BLaER1 treated with 17β-estradiol and CSF1 and Interleukin-3, amounts not matched to agents 10 nM and 100 nM (cell line): ENCODE measurements at regions not wholly inside any gene's neighbourhood (a gene's known extent, or its start where the extent isn't known, plus 50 kb on each side); places are given as distances from the start of the nearest gene placed in this dataset.

Experiments used
- H3K27ac ChIP-seq, 11 experiments: shearing (Covaris generic); formaldehyde crosslinking; 2 replicates each; pipeline ENCODE4 v1.8.1; 2022
- H3K27me3 ChIP-seq, 11 experiments: shearing (Covaris generic); formaldehyde crosslinking; 2 replicates each; pipeline ENCODE4 v1.8.1; 2022
- H3K36me3 ChIP-seq, 11 experiments: shearing (Covaris generic); formaldehyde crosslinking; 2 replicates each; pipeline ENCODE4 v1.8.1; 2022
- H3K4me1 ChIP-seq, 10 experiments: shearing (Covaris generic); formaldehyde crosslinking; 2 replicates each; pipeline ENCODE4 v1.8.1; 2022
- H3K4me2 ChIP-seq, 11 experiments: shearing (Covaris generic); formaldehyde crosslinking; 2 replicates each; pipeline ENCODE4 v1.8.1; 2022
- H3K4me3 ChIP-seq, 10 experiments: shearing (Covaris generic); formaldehyde crosslinking; 2 replicates each; pipeline ENCODE4 v1.8.1; 2022
- H3K9ac ChIP-seq, 11 experiments: shearing (Covaris generic); formaldehyde crosslinking; 2 replicates each; pipeline ENCODE4 v1.8.1; 2022
- H3K9me3 ChIP-seq, 11 experiments: shearing (Covaris generic); formaldehyde crosslinking; replicated peaks in 1 of 11; 2 replicates each; pipeline ENCODE4 v1.8.1; 2022
- H4K20me1 ChIP-seq, 11 experiments: shearing (Covaris generic); formaldehyde crosslinking; 2 replicates each; pipeline ENCODE4 v1.8.1; 2022
- Cebpa-rat ChIP-seq, 11 experiments: shearing (Covaris generic); IDR thresholded peaks; 2 replicates each; pipeline ENCODE4 v1.8.1; 2022

DNA sequence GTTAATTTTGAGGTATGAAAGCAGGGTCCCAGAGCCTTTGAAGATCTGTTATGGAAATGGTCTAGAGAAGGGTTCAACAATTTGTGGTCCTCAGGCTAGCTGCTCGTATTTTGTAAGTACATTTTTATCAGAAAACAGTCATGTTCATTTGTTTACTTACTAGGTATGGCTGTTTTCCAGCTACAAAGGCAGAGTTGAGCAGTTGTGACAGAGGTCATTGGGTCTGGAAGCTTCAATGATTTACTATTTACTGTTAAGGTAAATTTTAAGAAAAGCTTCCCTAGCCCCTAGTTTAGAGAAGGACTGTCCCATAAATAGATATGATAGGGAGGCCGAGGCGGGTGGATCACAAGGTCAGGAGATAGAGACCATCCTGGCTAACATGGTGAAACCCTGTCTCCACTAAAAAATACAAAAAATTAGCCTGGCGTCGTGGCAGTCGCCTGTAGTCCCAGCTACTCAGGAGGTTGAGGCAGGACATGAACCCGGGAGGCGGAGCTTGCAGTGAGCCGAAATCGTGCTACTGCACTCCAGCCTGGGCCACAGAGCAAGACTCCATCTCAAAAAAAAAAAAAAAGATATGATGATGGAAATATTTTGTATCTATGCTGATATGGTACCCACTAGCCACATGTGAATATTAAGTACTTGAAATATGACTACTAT is 538.4 kb upstream of the CITED2 start:
- H3K9me3 ChIP-seq = 0 out of 22 replicates have a peak, but pooled peaks cover 0 to 5% (median 0%) of the 10 kb centered on the region in 11 experiments
- no peaks in the 10 kb centered on the region for H3K27me3 ChIP-seq
- H4K20me1 ChIP-seq = no peaks in the 10 kb centered on the region
- no peak overlapping the region for H3K4me3 ChIP-seq
- H3K27ac ChIP-seq = no peak overlapping the region
- no peak overlapping the region for H3K4me2 ChIP-seq
- H3K36me3 ChIP-seq = no peaks in the 10 kb centered on the region
- TF ChIP-seq Cebpa-rat (IDR thresholded peaks at IDR 0.05) = no peak
- H3K4me1 ChIP-seq = no peaks in the 10 kb centered on the region
- no peak overlapping the region for H3K9ac ChIP-seq

DNA sequence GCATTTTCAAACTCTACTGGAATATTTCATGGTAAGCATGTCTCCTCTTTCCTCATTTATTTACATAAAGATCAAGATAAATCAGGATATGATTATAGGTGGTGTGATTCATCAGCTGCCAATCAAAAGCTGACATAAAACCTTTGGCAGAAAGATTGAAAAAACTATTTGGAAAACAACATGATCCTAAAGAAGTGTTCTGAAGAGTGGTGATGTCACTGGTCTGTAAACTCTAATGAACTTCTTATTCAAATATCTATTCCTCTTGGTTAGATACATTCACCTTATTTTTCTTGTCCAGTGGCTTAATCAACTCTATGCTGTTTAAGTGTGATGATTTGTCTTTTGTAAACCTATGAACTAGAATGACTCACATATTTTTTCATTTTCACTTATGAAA is 535.5 kb upstream of the CITED2 start:
- Histone ChIP-seq H3K27ac (no peak overlapping the region), H3K9ac (no peak overlapping the region), H3K36me3 (no peaks in the 10 kb centered on the region), H3K4me2 (no peak overlapping the region), H3K4me1 (0 out of 20 replicates have a peak, but pooled peaks cover 0 to 3% (median 0%) of the 10 kb centered on the region in 10 experiments), H4K20me1 (no peaks in the 10 kb centered on the region), H3K9me3 (0 out of 22 replicates have a peak, but pooled peaks cover 0 to 5% (median 0%) of the 10 kb centered on the region in 11 experiments), H3K4me3 (no peak overlapping the region), H3K27me3 (no peaks in the 10 kb centered on the region)
- TF ChIP-seq Cebpa-rat (IDR thresholded peaks at IDR 0.05) = no peak

DNA sequence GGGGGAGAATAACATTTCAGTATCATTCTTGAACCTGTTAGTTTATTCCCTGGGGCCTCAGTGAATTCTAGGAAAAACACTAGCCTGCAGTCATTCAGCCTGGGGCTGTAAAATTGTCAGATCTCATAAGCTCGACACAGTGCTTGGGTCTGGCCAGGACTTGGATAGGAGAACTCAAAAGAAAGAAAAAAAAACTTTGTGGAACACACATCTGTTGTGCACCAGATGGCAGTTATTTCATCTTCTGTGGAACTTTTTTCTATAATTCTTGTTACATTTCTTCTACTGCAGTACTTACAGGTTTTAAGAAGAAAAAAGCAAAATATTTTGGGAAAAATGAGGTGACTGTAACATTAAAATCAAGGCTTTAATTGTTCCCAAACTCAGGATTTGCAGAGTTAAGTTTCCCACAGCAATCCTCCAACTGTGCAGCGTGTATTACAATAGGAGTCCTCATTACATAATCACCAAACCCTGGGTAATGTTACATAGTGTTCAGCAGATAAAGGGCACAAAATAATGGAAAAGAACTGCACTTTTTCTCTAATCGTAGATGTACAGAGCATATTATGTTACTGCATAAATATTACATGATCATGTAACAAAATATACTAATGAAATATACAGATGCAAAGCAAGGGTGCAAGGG is 531.1 kb upstream of the CITED2 start:
- Histone ChIP-seq H3K9ac (no peak overlapping the region), H3K4me1 (0 out of 20 replicates have a peak, but pooled peaks cover 0 to 3% (median 0%) of the 10 kb centered on the region in 10 experiments), H3K4me3 (no peak overlapping the region), H3K36me3 (no peaks in the 10 kb centered on the region), H4K20me1 (no peaks in the 10 kb centered on the region), H3K27ac (no peak overlapping the region), H3K9me3 (0 out of 22 replicates have a peak, but pooled peaks cover 0 to 4% (median 0%) of the 10 kb centered on the region in 11 experiments), H3K27me3 (no peaks in the 10 kb centered on the region), H3K4me2 (no peak overlapping the region)
- no peak for TF ChIP-seq Cebpa-rat (IDR thresholded peaks at IDR 0.05)

DNA sequence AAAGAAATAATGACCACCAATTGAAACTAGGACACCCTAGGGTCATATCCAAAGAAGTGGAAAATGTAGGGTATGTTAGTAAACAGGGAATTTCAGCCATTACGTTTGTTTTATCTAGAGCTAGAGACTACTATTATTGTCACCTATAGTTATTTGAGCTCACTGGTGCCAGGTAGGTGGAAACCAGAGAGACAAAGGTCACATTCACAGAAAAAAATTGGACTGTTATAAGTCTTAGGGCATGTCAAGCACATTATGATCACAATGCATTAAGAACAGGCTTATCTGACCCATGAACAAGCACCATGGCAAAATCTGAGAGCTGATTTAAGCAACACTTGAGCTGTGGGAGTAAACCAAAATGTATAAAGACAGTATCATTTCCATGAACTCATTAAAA is 530.1 kb upstream of the CITED2 start:
- no peak for TF ChIP-seq Cebpa-rat (IDR thresholded peaks at IDR 0.05)
- 0 out of 20 replicates have a peak, but pooled peaks cover 0 to 3% (median 0%) of the 10 kb centered on the region in 10 experiments for H3K4me1 ChIP-seq
- no peak overlapping the region for H3K4me2 ChIP-seq
- no peak overlapping the region for H3K27ac ChIP-seq
- H3K9me3 ChIP-seq = 0 out of 22 replicates have a peak, but pooled peaks cover 0 to 4% (median 0%) of the 10 kb centered on the region in 11 experiments
- no peaks in the 10 kb centered on the region for H3K36me3 ChIP-seq
- H3K27me3 ChIP-seq = no peaks in the 10 kb centered on the region
- no peaks in the 10 kb centered on the region for H4K20me1 ChIP-seq
- no peak overlapping the region for H3K9ac ChIP-seq
- H3K4me3 ChIP-seq = no peak overlapping the region

DNA sequence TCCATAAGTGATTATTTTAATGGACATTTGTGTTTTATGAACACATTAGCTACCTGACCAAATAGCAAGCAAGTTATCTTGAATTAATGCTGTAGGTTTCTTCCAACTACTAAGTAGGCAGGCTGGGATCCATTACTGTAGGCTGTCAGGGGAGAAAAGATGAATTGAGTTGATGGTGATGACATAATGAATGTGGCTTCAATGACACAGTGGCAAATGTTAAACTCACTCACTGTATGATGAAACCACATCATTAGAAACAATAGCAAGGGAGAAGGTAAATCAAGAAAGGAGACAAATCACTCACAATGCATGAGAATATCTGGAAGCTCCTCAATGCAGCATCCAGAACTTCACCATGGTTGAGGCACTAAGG is 529.7 kb upstream of the CITED2 start:
- H3K9me3 ChIP-seq = 0 out of 22 replicates have a peak, but pooled peaks cover 0 to 4% (median 0%) of the 10 kb centered on the region in 11 experiments
- no peak overlapping the region for H3K4me2 ChIP-seq
- H3K4me1 ChIP-seq = 0 out of 20 replicates have a peak, but pooled peaks cover 0 to 3% (median 0%) of the 10 kb centered on the region in 10 experiments
- no peaks in the 10 kb centered on the region for H4K20me1 ChIP-seq
- TF ChIP-seq Cebpa-rat (IDR thresholded peaks at IDR 0.05) = no peak
- H3K9ac ChIP-seq = no peak overlapping the region
- H3K27ac ChIP-seq = no peak overlapping the region
- H3K27me3 ChIP-seq = no peaks in the 10 kb centered on the region
- H3K4me3 ChIP-seq = no peak overlapping the region
- no peaks in the 10 kb centered on the region for H3K36me3 ChIP-seq

DNA sequence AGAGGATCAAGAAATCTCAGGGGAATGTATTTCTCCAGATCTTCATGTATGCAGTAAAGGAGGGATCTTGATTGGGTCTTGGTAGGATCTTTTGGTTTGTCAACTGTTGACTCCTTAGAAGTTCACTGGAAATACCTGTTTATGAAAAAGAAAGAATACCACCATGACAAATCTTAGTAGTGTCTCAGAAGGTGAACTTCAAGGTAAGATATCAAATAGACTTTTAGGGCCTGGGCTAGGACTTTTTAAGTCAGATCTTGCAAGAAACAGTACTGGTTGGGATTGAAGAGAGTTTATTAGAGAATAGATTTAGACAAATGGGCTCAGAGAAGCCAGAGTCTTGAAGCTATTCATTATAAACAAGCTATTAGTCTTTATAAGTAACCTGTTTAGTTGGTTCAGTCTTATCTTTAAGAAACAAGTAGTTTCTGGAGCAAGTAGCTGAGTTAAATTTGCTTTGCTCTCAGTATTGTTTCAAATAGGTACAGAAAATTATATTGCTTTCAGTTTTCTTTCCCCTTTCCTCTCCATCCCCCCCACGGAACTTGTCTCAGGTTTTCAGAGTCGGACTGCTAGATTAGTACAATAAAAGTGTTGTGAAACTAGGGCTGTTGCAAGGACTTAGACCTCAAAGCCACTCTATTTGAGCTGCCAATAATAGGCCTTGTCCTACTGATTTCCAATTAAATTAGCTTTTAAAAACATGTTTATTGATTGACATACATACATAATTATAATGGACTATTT is 529.1 kb upstream of the CITED2 start:
- Histone ChIP-seq H3K4me2 (no peak overlapping the region), H3K4me3 (no peak overlapping the region), H4K20me1 (no peaks in the 10 kb centered on the region), H3K27ac (no peak overlapping the region), H3K9ac (no peak overlapping the region), H3K4me1 (0 out of 20 replicates have a peak, but pooled peaks cover 0 to 3% (median 0%) of the 10 kb centered on the region in 10 experiments), H3K27me3 (no peaks in the 10 kb centered on the region), H3K36me3 (no peaks in the 10 kb centered on the region), H3K9me3 (0 out of 22 replicates have a peak, but pooled peaks cover 0 to 4% (median 0%) of the 10 kb centered on the region in 11 experiments)
- TF ChIP-seq Cebpa-rat (IDR thresholded peaks at IDR 0.05) = no peak

DNA sequence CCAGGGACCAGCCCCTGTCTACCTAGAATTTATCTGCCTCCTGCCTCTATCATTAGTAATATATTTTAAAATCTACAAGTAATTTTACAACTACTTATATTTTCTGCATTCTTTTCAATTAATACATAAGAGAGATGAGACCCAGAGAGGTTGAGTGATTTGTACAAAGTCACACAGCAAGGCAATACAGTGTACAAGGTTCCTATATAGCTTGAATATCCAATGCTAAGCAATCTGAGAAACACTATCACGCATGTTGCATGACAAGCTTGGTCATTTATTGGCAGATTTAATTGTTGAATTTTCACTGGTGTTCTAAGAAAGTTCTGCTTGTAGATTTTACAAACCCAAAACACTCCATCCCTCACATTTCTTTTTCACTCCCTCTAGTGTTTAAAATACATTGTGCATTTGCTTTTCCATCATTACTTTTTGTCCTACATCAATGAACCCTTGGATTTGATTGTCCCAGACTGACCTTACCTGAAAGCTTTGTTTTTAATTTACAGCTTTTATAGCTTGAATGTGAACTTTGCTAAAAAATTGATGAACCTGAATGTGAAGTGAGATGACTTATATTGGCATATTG is 520.9 kb upstream of the CITED2 start:
- H3K27me3 ChIP-seq = no peaks in the 10 kb centered on the region
- no peak overlapping the region for H3K4me3 ChIP-seq
- H3K27ac ChIP-seq = no peak overlapping the region
- H4K20me1 ChIP-seq = no peaks in the 10 kb centered on the region
- H3K4me1 ChIP-seq = no peaks in the 10 kb centered on the region
- peaks cover 0 to 4% (median 0%) of the 10 kb centered on the region in 11 experiments; a peak in 1 of 22 replicates for H3K9me3 ChIP-seq
- H3K36me3 ChIP-seq = no peaks in the 10 kb centered on the region
- no peak for TF ChIP-seq Cebpa-rat (IDR thresholded peaks at IDR 0.05)
- no peak overlapping the region for H3K9ac ChIP-seq
- H3K4me2 ChIP-seq = no peak overlapping the region

DNA sequence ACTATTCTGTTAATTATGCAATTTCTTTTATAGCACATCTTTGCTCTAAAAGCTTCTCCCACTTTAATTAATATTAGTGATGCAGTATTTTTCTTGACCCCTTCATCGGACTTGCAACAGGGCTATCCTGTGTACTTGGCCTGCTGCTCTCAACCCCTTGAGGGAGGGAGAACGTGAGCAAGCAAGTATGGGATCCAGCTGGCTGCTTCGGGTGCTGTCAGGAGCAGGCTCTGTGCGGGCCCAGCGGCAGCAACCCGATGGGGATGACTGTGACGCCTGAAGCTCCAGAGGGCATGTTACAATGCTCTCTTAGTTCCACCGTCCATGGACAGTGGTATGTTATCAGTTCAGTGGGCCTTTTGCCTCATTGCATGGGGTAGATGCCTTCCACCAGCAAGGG is 519.8 kb upstream of the CITED2 start:
- TF ChIP-seq Cebpa-rat (IDR thresholded peaks at IDR 0.05) = no peak
- no peaks in the 10 kb centered on the region for H3K4me1 ChIP-seq
- H3K9me3 ChIP-seq = peaks cover 0 to 4% (median 0%) of the 10 kb centered on the region in 11 experiments; a peak in 1 of 22 replicates
- no peak overlapping the region for H3K4me2 ChIP-seq
- H3K9ac ChIP-seq = no peak overlapping the region
- no peak overlapping the region for H3K4me3 ChIP-seq
- H3K27ac ChIP-seq = no peak overlapping the region
- H4K20me1 ChIP-seq = no peaks in the 10 kb centered on the region
- no peaks in the 10 kb centered on the region for H3K27me3 ChIP-seq
- H3K36me3 ChIP-seq = no peaks in the 10 kb centered on the region

DNA sequence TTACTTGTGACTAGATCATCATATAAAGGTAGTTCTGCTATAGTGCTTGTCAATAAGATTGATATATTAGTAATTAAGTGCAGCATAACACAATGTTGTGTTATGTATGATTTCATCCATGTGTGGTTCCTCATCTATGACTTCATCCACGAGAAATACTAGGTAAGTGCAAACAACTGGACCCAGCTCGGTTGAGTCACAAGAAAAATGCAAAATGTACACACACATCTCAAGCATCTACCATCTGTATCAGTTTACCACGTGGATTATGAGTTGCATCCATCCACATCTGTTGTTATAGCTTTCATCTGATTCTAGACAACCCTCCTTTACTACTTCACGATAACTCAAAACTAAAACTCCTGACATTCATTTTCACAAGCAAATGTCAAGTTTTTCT is 517.0 kb upstream of the CITED2 start:
- Histone ChIP-seq H3K27me3 (no peaks in the 10 kb centered on the region), H3K4me1 (no peaks in the 10 kb centered on the region), H4K20me1 (no peaks in the 10 kb centered on the region), H3K27ac (no peak overlapping the region), H3K4me2 (no peak overlapping the region), H3K36me3 (no peaks in the 10 kb centered on the region), H3K4me3 (no peak overlapping the region), H3K9ac (no peak overlapping the region), H3K9me3 (peaks cover 0 to 4% (median 0%) of the 10 kb centered on the region in 11 experiments; a peak in 1 of 22 replicates)
- TF ChIP-seq Cebpa-rat (IDR thresholded peaks at IDR 0.05) = no peak
